NT2/D1 (cell line): ENCODE measurements at regions not wholly inside any gene's neighbourhood (a gene's known extent, or its start where the extent isn't known, plus 50 kb on each side); places are given as distances from the start of the nearest gene placed in this dataset.

Experiments
- SUZ12 ChIP-seq: IDR thresholded peaks from 2 replicates; pipeline ENCODE4 v1.6.1; 2011; ENCODE audit not compliant: insufficient read length, insufficient read depth; ENCODE audit errors: extremely low read depth
- YY1 ChIP-seq: IDR thresholded peaks from 2 replicates; pipeline ENCODE4 v1.6.1; 2011; ENCODE audit not compliant: insufficient read length, insufficient read depth

DNA sequence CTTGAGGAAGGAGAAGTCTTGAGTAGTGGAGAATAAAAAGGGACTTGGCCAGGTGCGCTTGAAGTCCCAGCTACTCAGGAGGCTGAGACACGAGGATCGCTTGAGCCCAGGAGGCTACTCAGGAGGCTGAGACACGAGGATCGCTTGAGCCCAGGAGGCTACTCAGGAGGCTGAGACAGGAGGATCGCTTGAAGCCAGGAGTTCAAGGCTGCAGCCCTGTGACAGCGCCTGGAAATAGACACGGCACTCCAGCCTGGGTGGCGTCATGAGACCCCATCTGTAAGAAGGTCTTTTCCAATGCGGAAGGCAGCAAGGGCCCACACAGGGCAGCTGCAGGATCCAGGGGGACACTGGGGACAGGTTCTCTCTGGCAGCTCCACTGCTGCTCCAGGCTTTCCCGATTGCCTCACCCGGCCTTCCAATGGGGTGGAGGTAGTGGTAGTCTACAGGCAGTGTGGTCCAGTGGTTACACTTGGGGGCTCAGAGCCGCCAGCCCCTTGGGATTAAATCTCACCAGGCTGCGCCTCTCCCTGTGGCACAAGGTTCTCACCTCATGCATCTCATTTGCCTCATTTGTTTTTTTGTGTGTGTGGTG, 143.4 kb downstream of the SEC14L1 start:
- TF ChIP-seq YY1 (no peak), SUZ12 (no peak)
